Spinal cord (tissue), 9 donors: ENCODE measurements at regions not wholly inside any gene's neighbourhood (a gene's known extent, or its start where the extent isn't known, plus 50 kb on each side); places are given as distances from the start of the nearest gene placed in this dataset.
A peak's percentile ranks its signal among the peaks of the same experiment; 100 is the strongest.

Source experiments
- DNase-seq, 6 donors: peaks; one replicate each; pipeline versions ENCODE4 v3.0.0 to v3.0.0-alpha.2; 2013 to 2015; ENCODE audit warnings: low spot score in 6 of 6, low read depth in 4 of 6
- H3K27ac ChIP-seq: one replicate; pipeline ENCODE4 v1.5.1; 2013; ENCODE audit warnings: low read depth, low read length, control low read depth
- H3K27me3 ChIP-seq: one replicate; pipeline ENCODE4 v1.6.1; 2013; ENCODE audit warnings: low read length; ENCODE audit not compliant: control insufficient read depth, insufficient read depth
- H3K36me3 ChIP-seq: one replicate; pipeline ENCODE4 v1.6.1; 2013; ENCODE audit warnings: low read length; ENCODE audit not compliant: control insufficient read depth, insufficient read depth
- H3K4me1 ChIP-seq: one replicate; pipeline ENCODE4 v1.6.1; 2013; ENCODE audit warnings: low read length; ENCODE audit not compliant: control insufficient read depth, insufficient read depth
- H3K4me3 ChIP-seq: one replicate; pipeline ENCODE4 v1.5.1; 2013; ENCODE audit warnings: low read depth, low read length, control low read depth
- H3K9me3 ChIP-seq: one replicate; pipeline ENCODE4 v1.6.1; 2013; ENCODE audit warnings: low read length; ENCODE audit not compliant: control insufficient read depth, insufficient read depth
- WGBS: methylation state at CpG from one replicate; pipeline ENCODE4 v1.1.5; 2013; ENCODE audit warnings: missing lambda C conversion rate; ENCODE audit not compliant: insufficient coverage; 5-methylcytosine and 5-hydroxymethylcytosine counted together
- donor health status: healthy.

GRCh38 chr16:31709181-31709580 lies 164.4 kb upstream of the ZNF267 start:
- WGBS: 91% methylated on average over 7 of the region's 9 CpGs
- H3K36me3 ChIP-seq: peaks cover 59% of the 10 kb centered on the region
- H3K9me3 ChIP-seq: no peaks in the 10 kb centered on the region
- no peak overlapping the region for H3K27ac ChIP-seq
- H3K4me3 ChIP-seq: no peak overlapping the region
- H3K4me1 ChIP-seq: peaks cover 3% of the 10 kb centered on the region
- H3K27me3 ChIP-seq: no peaks in the 10 kb centered on the region
- DNase-seq: no peak

GRCh38 chr16:31710134-31710533 lies 163.5 kb upstream of the ZNF267 start:
- Histone ChIP-seq H3K27ac (no peak overlapping the region), H3K4me1 (peaks cover 9% of the 10 kb centered on the region), H3K27me3 (no peaks in the 10 kb centered on the region), H3K4me3 (no peak overlapping the region), H3K36me3 (peaks cover 51% of the 10 kb centered on the region), H3K9me3 (no peaks in the 10 kb centered on the region)
- WGBS: 95% methylated on average over 4 of the region's 10 CpGs
- no peak for DNase-seq

GRCh38 chr16:31710880-31711279 lies 162.7 kb upstream of the ZNF267 start:
- DNase-seq: no peak
- Histone ChIP-seq H3K27ac (no peak overlapping the region), H3K36me3 (peaks cover 48% of the 10 kb centered on the region), H3K9me3 (no peaks in the 10 kb centered on the region), H3K4me3 (no peak overlapping the region), H3K27me3 (no peaks in the 10 kb centered on the region), H3K4me1 (peaks cover 9% of the 10 kb centered on the region)
- WGBS: 65% methylated on average over 4 of the region's 5 CpGs

GRCh38 chr16:31711344-31711845 lies 162.2 kb upstream of the ZNF267 start:
- Histone ChIP-seq H3K9me3 (no peaks in the 10 kb centered on the region), H3K4me1 (peaks cover 9% of the 10 kb centered on the region), H3K27ac (no peak overlapping the region), H3K36me3 (peaks cover 47% of the 10 kb centered on the region), H3K27me3 (no peaks in the 10 kb centered on the region), H3K4me3 (no peak overlapping the region)
- DNase-seq: no peak
- WGBS: 45% methylated on average over 2 of the region's 7 CpGs

- peaks cover 9% of the 10 kb centered on the region for H3K4me1 ChIP-seq
Observed at GRCh38 chr16:31712064-31712540, 161.5 kb upstream of the ZNF267 start.

GRCh38 chr16:31713071-31713944 lies 160.3 kb upstream of the ZNF267 start:
- H3K36me3 ChIP-seq: peaks cover 29% of the 10 kb centered on the region
- under 1% methylated on average over 50 of the region's 59 CpGs for WGBS
- H3K4me1 ChIP-seq: peaks cover 9% of the 10 kb centered on the region
- peak overlapping the region; percentile 67 for H3K4me3 ChIP-seq
- H3K27me3 ChIP-seq: no peaks in the 10 kb centered on the region
- no peaks in the 10 kb centered on the region for H3K9me3 ChIP-seq
- DNase-seq: peak; percentile 77 to 98 (median 90)
- peak overlapping the region; percentile 80 for H3K27ac ChIP-seq

More at GRCh38 chr16:31712064-31712540, 161.5 kb upstream of the ZNF267 start:
- no peak for DNase-seq
- H3K36me3 ChIP-seq: peaks cover 40% of the 10 kb centered on the region
- no peaks in the 10 kb centered on the region for H3K27me3 ChIP-seq
- no peaks in the 10 kb centered on the region for H3K9me3 ChIP-seq
- WGBS: 94% methylated on average over 8 of the region's 8 CpGs
- no peak overlapping the region for H3K4me3 ChIP-seq
- no peak overlapping the region for H3K27ac ChIP-seq

- 61% methylated on average over 8 of the region's 12 CpGs for WGBS
- Histone ChIP-seq H3K36me3 (peaks cover 20% of the 10 kb centered on the region), H3K4me3 (peak overlapping the region; percentile 67), H3K27me3 (no peaks in the 10 kb centered on the region), H3K27ac (peak overlapping the region; percentile 53), H3K9me3 (no peaks in the 10 kb centered on the region), H3K4me1 (peaks cover 9% of the 10 kb centered on the region)
- peak in 1 of 6 donors; percentile 23 for DNase-seq
Observed at GRCh38 chr16:31713945-31714902, 159.4 kb upstream of the ZNF267 start.

- Histone ChIP-seq H3K27me3 (no peaks in the 10 kb centered on the region), H3K9me3 (no peaks in the 10 kb centered on the region), H3K4me3 (no peak overlapping the region), H3K36me3 (peaks cover 14% of the 10 kb centered on the region), H3K4me1 (peaks cover 9% of the 10 kb centered on the region), H3K27ac (no peak overlapping the region)
- 63% methylated on average over 1 of the region's 2 CpGs for WGBS
- DNase-seq: no peak
Observed at GRCh38 chr16:31714903-31715504, 158.6 kb upstream of the ZNF267 start.

GRCh38 chr16:31715915-31716314 lies 157.7 kb upstream of the ZNF267 start:
- Histone ChIP-seq H3K9me3 (no peaks in the 10 kb centered on the region), H3K4me1 (peaks cover 9% of the 10 kb centered on the region), H3K36me3 (peaks cover 11% of the 10 kb centered on the region), H3K27ac (no peak overlapping the region), H3K4me3 (no peak overlapping the region), H3K27me3 (no peaks in the 10 kb centered on the region)
- 100% methylated on average over 2 of the region's 4 CpGs for WGBS
- no peak for DNase-seq
